Keratinocyte (primary cell): ENCODE measurements at regions not wholly inside any gene's neighbourhood (a gene's known extent, or its start where the extent isn't known, plus 50 kb on each side); places are given as distances from the start of the nearest gene placed in this dataset.

Experiments used
- EZH2 ChIP-seq: IDR thresholded peaks from one replicate; pipeline ENCODE4 v1.6.1; 2012; ENCODE audit warnings: inconsistent platforms, mild to moderate bottlenecking, low read length, moderate library complexity
- TF ChIP-seq, protein P1 (sequence below), 3 experiments: IDR thresholded peaks in 1 of 3; conservative IDR thresholded peaks in 1 of 3; optimal IDR thresholded peaks in 1 of 3; 2 replicates in 2 of 3; 3 replicates in 1 of 3; pipeline versions ENCODE3 to v1.5.1; 2011; ENCODE audit warnings: low read length in 3 of 3, mild to moderate bottlenecking in 3 of 3, moderate library complexity in 2 of 3, control low read depth in 1 of 3, inconsistent platforms in 1 of 3; ENCODE audit not compliant: insufficient read depth in 2 of 3; ENCODE audit errors: extremely low read depth in 1 of 3

DNA sequence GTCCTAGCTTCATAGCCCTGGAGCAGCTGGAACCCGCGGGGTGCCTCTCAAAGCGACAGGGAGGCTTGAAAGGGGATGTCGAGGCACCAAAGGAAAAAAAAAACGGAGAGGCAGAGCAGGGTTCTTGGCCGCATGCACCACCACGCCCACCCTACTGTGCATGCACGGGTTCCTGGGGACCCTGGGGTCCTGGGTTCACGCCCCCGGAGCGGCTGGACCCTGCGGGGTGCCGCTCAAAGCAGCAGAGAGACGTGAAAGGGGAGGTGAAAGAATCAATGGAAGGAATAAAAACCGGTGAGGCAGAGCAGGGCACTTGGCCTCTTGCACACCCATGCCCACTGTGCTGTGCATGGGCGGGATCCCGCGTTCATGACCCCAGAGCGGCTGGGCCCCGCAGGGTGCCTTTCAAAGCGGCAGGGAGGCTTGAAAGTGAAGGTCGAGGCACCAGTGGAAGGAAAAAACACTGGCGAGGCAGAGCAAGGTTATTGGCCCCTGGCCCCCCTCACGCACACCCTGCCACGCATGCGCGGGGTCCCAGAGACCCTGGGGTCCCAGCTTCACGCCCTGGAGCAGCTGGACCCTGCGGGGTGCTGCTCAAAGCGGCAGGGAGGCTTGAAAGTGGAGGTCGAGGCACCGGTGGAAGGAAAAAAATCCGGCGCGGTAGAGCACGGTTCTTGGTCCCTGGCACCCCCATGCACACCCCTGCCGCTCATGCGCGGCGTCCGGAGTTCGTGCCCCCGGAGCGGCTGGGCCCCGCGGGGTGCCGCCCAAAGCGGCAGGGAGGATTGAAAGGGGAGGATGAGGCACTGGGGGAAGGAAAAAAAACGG, 318.5 kb downstream of the ALG10 start:
- TF ChIP-seq, protein P1, sequence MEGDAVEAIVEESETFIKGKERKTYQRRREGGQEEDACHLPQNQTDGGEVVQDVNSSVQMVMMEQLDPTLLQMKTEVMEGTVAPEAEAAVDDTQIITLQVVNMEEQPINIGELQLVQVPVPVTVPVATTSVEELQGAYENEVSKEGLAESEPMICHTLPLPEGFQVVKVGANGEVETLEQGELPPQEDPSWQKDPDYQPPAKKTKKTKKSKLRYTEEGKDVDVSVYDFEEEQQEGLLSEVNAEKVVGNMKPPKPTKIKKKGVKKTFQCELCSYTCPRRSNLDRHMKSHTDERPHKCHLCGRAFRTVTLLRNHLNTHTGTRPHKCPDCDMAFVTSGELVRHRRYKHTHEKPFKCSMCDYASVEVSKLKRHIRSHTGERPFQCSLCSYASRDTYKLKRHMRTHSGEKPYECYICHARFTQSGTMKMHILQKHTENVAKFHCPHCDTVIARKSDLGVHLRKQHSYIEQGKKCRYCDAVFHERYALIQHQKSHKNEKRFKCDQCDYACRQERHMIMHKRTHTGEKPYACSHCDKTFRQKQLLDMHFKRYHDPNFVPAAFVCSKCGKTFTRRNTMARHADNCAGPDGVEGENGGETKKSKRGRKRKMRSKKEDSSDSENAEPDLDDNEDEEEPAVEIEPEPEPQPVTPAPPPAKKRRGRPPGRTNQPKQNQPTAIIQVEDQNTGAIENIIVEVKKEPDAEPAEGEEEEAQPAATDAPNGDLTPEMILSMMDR (optimal IDR thresholded peaks at IDR 0.05 in 1 of 3, IDR thresholded peaks at IDR 0.05 in 1 of 3, conservative IDR thresholded peaks at IDR 0.05 in 1 of 3; ENCODE audit: extremely low read depth in 1 of 3, insufficient read depth in 2 of 3, low read length in 3 of 3), result no peak
- TF ChIP-seq EZH2, result no peak
